NCI-H146 treated with DMSO at 0.1 percent for 48 hours (cell line): ENCODE measurements at regions not wholly inside any gene's neighbourhood (a gene's known extent, or its start where the extent isn't known, plus 50 kb on each side); places are given as distances from the start of the nearest gene placed in this dataset.

Source experiments
- DNase-seq: peaks from one replicate; lab custom pipeline; 2025; ENCODE audit not compliant: unreplicated experiment; lab: John Stamatoyannopoulos, UW

DNA sequence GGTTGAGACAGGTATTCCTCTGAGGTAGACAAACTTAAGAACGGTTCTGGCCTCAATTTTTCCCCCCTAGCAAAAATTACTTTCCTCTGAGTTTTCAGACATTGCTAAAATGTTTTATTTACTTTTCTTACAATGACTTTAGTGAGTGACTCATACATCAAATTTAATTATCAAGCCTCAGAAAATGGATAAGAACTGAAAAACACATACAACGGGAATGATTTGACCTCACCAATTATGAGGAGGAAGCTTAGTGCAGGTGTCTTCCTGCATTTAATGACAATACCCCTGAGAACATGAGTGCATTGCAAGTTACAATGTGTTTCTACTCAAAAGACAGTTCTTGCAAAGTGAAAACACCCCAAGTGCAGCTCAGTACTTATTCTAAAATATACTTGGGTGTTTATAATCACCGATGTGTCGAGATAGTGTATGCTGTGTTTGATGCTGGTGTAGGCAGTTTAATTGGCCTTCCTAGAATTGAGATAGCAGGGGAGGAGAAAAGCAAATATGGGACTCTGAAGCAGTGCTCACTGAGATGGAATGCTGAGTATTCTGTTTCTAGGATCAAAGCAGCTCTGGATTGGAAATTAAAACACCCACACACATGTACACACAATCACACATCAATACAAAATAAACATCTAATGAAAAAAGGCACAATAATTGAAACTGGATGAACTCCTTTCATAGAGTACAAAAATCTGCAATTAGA lies 189.5 kb upstream of the SLC10A2 start:
- DNase-seq, result peak; percentile 39

DNA sequence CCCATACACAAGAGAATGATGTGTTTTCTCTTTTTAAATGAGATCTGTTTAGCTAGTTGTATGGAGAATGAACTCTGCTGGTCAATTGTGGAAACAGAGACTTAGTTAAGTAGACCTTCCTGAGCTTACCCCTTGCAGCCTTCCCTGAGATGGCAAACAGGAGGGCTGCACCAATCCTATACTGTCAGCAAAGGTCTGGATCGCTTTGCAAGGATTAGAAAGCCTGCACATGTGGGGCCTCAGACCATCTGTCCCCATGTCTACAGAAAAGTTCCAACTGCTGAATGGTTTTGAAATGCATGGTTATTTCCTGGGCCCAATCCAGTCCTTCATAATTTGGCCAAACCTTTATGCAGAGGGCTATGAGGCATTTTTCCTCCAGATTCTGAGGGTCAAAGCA lies 183.9 kb upstream of the SLC10A2 start:
- no peak for DNase-seq

DNA sequence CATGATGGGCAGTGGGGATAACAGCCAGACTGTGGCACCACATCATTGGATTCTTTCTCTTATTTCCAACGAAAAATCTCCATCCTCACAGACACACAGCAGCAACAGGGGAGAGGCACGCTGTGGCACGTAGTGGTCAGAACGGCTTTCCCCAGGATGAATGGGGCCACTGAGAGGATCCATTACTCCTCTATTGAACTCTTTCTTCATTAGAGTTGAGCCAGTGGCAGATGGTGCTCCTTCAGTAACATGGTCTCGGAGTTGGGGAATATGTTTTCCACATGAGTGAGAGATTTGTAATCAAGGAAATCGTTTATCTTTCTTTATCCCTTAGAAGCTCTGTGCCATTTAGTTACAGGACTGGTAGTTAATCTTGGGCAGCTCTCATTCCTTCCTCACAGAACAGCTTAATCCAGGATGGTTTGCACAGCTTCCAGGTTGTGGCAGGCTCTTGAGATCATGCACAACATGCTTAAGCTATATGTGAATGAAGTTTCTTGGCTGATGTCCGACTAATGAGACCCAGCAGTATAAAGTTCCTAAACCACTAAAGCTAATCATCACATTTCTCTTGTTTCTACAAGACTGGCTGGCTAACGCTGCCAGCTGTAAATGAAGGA lies 180.5 kb upstream of the SLC10A2 start:
- no peak for DNase-seq

DNA sequence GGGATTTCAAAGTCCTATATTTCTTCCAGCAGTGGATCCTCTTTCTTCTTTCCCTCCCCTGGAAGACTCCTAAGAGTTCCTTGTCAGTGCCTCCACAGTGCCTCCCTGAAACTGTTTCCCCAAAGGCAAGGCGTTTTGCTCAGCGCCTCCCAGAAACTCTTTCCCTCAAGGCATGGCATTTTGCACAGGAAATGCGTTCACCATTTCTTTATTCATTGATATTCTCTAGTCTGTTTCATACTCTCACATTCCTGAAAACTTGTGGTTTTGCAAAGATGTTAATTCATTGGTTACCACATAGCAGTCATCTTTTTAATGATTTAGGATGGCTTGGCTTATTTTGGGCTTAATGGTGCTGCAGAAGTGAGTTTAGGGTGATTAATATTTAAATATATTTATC lies 177.3 kb upstream of the SLC10A2 start:
- DNase-seq, result no peak

- DNase-seq, result no peak
Observed at GRCh38 chr13:103238441-103238840, 172.2 kb upstream of the SLC10A2 start.

GRCh38 chr13:103236213-103236612 lies 170.0 kb upstream of the SLC10A2 start:
- DNase-seq, result peak; percentile 53

DNA sequence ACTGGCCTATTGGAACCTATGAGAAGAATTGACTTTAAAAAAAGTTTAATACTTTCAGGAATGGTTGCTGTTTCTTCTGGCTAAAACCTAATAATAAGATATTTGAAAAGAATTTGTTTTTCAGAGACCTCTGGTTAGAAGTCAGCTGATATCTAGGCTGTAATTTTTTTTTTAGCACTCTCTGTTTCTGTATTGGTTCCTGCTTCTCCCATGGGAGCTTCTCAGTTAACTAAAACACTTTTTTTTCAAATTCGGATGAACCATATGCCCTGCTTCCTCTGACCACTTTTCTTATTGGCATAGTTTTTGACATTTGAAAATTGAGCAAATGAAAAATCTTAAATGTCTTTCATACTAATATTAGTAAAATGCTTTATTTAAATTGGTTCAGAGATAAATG lies 163.5 kb upstream of the SLC10A2 start:
- DNase-seq, result no peak

- no peak for DNase-seq
Observed at GRCh38 chr13:103224804-103225203, 158.6 kb upstream of the SLC10A2 start.

- DNase-seq, result no peak
Observed at GRCh38 chr13:103222683-103223082, 156.5 kb upstream of the SLC10A2 start.

GRCh38 chr13:103218253-103218652 lies 152.0 kb upstream of the SLC10A2 start:
- no peak for DNase-seq

DNA sequence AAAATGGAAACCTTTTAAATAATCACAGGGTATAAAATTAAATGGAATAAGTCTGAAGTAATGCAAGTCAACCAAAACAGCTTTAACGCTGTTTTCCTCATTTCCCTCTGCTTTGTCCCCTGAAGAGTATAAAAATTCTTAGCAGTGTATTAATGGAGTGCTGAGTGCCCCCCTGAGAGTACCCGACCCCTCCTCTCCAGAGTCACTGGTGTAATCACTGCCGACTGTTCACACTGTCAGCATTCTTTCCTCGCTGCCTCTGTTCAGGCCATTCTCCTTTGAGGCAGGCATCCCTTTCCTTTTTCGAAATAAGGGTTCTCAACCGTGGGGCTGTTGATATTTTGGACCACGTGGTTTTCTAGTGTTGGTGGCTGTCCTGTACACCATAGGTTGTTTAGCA lies 146.9 kb upstream of the SLC10A2 start:
- no peak for DNase-seq

DNA sequence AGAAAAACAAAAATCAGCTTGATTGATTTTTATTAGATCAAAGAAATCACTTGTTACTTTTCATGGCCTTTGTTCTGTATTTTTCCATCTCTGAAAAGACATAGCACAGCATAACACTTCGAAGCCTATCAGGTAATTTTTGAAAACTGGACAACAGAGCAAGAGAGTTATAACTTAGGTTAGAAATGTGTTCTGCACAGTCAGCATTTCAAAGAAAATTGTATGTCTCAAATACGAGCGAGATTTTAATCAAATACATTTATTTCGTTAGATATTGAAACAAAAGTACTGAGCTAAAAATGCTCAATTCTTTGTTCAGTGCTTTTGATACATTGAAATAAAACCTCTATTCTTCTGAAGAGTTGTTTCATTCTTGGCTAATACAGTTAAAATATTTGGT lies 144.1 kb upstream of the SLC10A2 start:
- no peak for DNase-seq

- no peak for DNase-seq
Observed at GRCh38 chr13:103203735-103204330, 137.6 kb upstream of the SLC10A2 start.

- no peak for DNase-seq
Observed at GRCh38 chr13:103200118-103200885, 134.1 kb upstream of the SLC10A2 start.

- DNase-seq, result no peak
Observed at GRCh38 chr13:103199380-103200088, 133.3 kb upstream of the SLC10A2 start.

DNA sequence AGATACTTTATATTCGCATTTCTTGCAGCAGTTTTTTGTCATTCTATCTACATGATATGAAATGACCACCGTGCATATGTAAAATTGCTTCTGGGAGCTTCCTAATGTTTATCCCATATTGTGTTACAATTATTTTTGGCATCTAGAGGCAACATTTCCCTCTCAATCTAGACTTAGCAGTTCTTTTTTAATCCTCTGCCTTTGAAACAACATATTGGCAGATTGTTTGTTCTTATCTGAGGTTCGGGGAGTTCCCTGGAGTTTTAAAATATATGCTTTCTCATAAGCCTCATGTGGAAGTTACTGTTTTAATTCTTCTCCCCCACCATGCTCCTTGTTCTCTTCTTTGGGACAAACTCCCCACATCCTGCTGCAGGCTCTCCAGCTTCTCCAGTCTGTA lies 130.1 kb upstream of the SLC10A2 start:
- DNase-seq, result no peak

- DNase-seq, result no peak
Observed at GRCh38 chr13:103195762-103196161, 129.5 kb upstream of the SLC10A2 start.

GRCh38 chr13:103194871-103195270 lies 128.7 kb upstream of the SLC10A2 start:
- DNase-seq, result no peak

GRCh38 chr13:103192511-103193135 lies 126.4 kb upstream of the SLC10A2 start:
- no peak for DNase-seq

DNA sequence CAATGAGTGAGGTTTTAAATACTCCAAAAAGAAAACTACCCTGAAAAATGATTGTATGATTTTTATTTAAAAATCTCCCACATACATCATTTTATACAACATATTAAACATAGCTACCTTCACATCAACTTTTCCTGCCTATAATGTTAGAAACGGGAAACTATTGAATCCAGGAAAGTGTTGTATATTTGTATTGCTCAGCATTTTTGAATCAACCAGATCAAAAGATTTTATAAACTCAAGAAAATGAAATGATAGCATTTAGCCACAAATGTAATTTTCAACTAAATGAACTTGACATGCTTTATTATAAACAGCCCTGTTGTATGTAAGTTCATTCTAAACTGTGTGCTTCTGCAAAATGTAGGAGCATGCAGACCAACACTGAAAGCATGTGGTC lies 124.6 kb upstream of the SLC10A2 start:
- DNase-seq, result no peak
